ENCODE measurements at regions not wholly inside any gene's neighbourhood (a gene's known extent, or its start where the extent isn't known, plus 50 kb on each side); places are given as distances from the start of the nearest gene placed in this dataset.
"Not testable (repeated sequence)": the region's sequence is repeated elsewhere in the genome, so short reads cannot be mapped to it uniquely, and the experiment has no call there.

- TF ChIP-seq CTCF (IDR thresholded peaks at IDR 0.05): no peak
Observed at GRCh38 chr9:21720758-21721157, 81.7 kb upstream of the MTAP start.

GRCh38 chr9:21727411-21727810 is 75.0 kb upstream of the MTAP start:
- not testable (repeated sequence) for H3K4me3 ChIP-seq (ENCODE audit: low read depth in 1 of 2, low read length in 1 of 2); H3K27ac ChIP-seq; H3K36me3 ChIP-seq; H3K4me1 ChIP-seq (ENCODE audit: control insufficient read depth in 1 of 2, insufficient read depth in 1 of 2, low read depth in 1 of 2, low read length in 1 of 2); H3K9me3 ChIP-seq
- peaks cover 17% of the 10 kb centered on the region for H3K27me3 ChIP-seq

More at GRCh38 chr9:21720758-21721157, 81.7 kb upstream of the MTAP start:
- Histone ChIP-seq H3K27me3 (peaks cover 24% of the 10 kb centered on the region), H3K4me3 (ENCODE audit: low read depth in 1 of 2, low read length in 1 of 2) (no peak overlapping the region), H3K36me3 (no peaks in the 10 kb centered on the region), H3K9me3 (no peaks in the 10 kb centered on the region), H3K4me1 (ENCODE audit: control insufficient read depth in 1 of 2, insufficient read depth in 1 of 2, low read depth in 1 of 2, low read length in 1 of 2) (no peaks in the 10 kb centered on the region), H3K27ac (no peak overlapping the region)

- H3K27ac ChIP-seq: no peak overlapping the region
- peaks cover 9% of the 10 kb centered on the region for H3K27me3 ChIP-seq
- H3K4me1 ChIP-seq (ENCODE audit: control insufficient read depth in 1 of 2, insufficient read depth in 1 of 2, low read depth in 1 of 2, low read length in 1 of 2): no peaks in the 10 kb centered on the region
- no peak overlapping the region for H3K4me3 ChIP-seq (ENCODE audit: low read depth in 1 of 2, low read length in 1 of 2)
- no peaks in the 10 kb centered on the region for H3K9me3 ChIP-seq
- no peak for TF ChIP-seq CTCF (IDR thresholded peaks at IDR 0.05)
- no peaks in the 10 kb centered on the region for H3K36me3 ChIP-seq
Observed at GRCh38 chr9:21728781-21729180, 73.7 kb upstream of the MTAP start.

- no peak for TF ChIP-seq CTCF (IDR thresholded peaks at IDR 0.05)
- Histone ChIP-seq H3K9me3 (no peaks in the 10 kb centered on the region), H3K36me3 (no peaks in the 10 kb centered on the region), H3K27ac (no peak overlapping the region), H3K4me3 (ENCODE audit: low read depth in 1 of 2, low read length in 1 of 2) (no peak overlapping the region), H3K4me1 (ENCODE audit: control insufficient read depth in 1 of 2, insufficient read depth in 1 of 2, low read depth in 1 of 2, low read length in 1 of 2) (no peaks in the 10 kb centered on the region), H3K27me3 (peaks cover 9% of the 10 kb centered on the region)
Observed at GRCh38 chr9:21729648-21730047, 72.8 kb upstream of the MTAP start.

GRCh38 chr9:21730899-21731298 is 71.5 kb upstream of the MTAP start:
- Histone ChIP-seq H3K27me3 (peaks cover 9% of the 10 kb centered on the region), H3K9me3 (no peaks in the 10 kb centered on the region), H3K4me3 (ENCODE audit: low read depth in 1 of 2, low read length in 1 of 2) (no peak overlapping the region), H3K27ac (no peak overlapping the region), H3K4me1 (ENCODE audit: control insufficient read depth in 1 of 2, insufficient read depth in 1 of 2, low read depth in 1 of 2, low read length in 1 of 2) (no peaks in the 10 kb centered on the region), H3K36me3 (no peaks in the 10 kb centered on the region)
- TF ChIP-seq CTCF (IDR thresholded peaks at IDR 0.05): no peak

- H3K4me3 ChIP-seq (ENCODE audit: low read depth in 1 of 2, low read length in 1 of 2): no peak overlapping the region
- H3K9me3 ChIP-seq: no peaks in the 10 kb centered on the region
- no peaks in the 10 kb centered on the region for H3K27me3 ChIP-seq
- TF ChIP-seq CTCF (IDR thresholded peaks at IDR 0.05): no peak
- H3K27ac ChIP-seq: no peak overlapping the region
- H3K4me1 ChIP-seq (ENCODE audit: control insufficient read depth in 1 of 2, insufficient read depth in 1 of 2, low read depth in 1 of 2, low read length in 1 of 2): peaks cover 7 to 8% of the 10 kb centered on the region in 2 experiments
- H3K36me3 ChIP-seq: no peaks in the 10 kb centered on the region
Observed at GRCh38 chr9:21741151-21741550, 61.3 kb upstream of the MTAP start.

Measured in neutrophil (primary cell).